HCT116 (cell line): ENCODE measurements at regions not wholly inside any gene's neighbourhood (a gene's known extent, or its start where the extent isn't known, plus 50 kb on each side); places are given as distances from the start of the nearest gene placed in this dataset.

Source experiments
- ATAC-seq: fragments of 200-7000 bp; cut with Tn5 transposase; 2 replicates; pipeline ENCODE4 v1.9.1; 2020; ENCODE audit warnings: mild to moderate bottlenecking, moderate library complexity
- BruUV-seq: library from RNA; stranded (reverse); fragments of 400-500 nt; replicated peaks from 2 replicates; lab custom pipeline; 2021; lab: Mats Ljungman, UMichigan
- CTCF ChIA-PET: fragments of 300-600 bp; sonication (Branson Sonifier 250); formaldehyde crosslinking; loops from one replicate; lab custom pipeline; 2021; ENCODE audit warnings: antibody characterized with exemption; lab: Charles Lee
- POLR2A ChIA-PET: fragments of 300-600, 350-600 bp; sonication (Branson Sonifier 250); formaldehyde crosslinking; loops from one replicate; lab custom pipeline; 2021; ENCODE audit warnings: antibody characterized with exemption; lab: Charles Lee
- RAD21 ChIA-PET, 2 experiments: fragments of 300-600 bp; sonication (Branson Sonifier 250); formaldehyde crosslinking; loops; one replicate each; lab custom pipeline; 2023; ENCODE audit warnings: low total read pairs in 2 of 2; ENCODE audit not compliant: uncharacterized antibody in 2 of 2, unreplicated experiment in 2 of 2, low non-redundant PET in 1 of 2; lab: Charles Lee
- DNase-seq: peaks from one replicate; pipeline ENCODE4 v3.0.0-alpha.2; 2010; ENCODE audit warnings: low read depth, low spot score
- H2AFZ ChIP-seq: fragments of 200-600 bp; shearing (Covaris generic), sonication (generic); 2 replicates; pipeline ENCODE4 v1.6.1; 2017; ENCODE audit warnings: low read depth, mixed run types, mixed read lengths, antibody characterized with exemption, low read length; ENCODE audit not compliant: poor library complexity, severe bottlenecking
- H3K27ac ChIP-seq: 2 replicates; pipeline ENCODE4 v1.5.1; 2012; ENCODE audit warnings: low read depth, low read length
- H3K27me3 ChIP-seq: fragments of 200-600 bp; sonication (generic); 2 replicates; pipeline ENCODE4 v1.6.1; 2016; ENCODE audit warnings: mixed run types, low read length, mixed read lengths; ENCODE audit not compliant: insufficient read depth
- H3K36me3 ChIP-seq, 2 experiments: fragments of 200-500 bp in 1 of 2; fragments of 200-600 bp in 1 of 2; sonication (Bioruptor generic) in 1 of 2; sonication (generic) in 1 of 2; 2 replicates each; pipeline versions ENCODE4 v1.5.1 to v1.6.1; 2014 to 2016; ENCODE audit warnings: low read length in 2 of 2, inconsistent platforms in 1 of 2, mixed read lengths in 1 of 2, mixed run types in 1 of 2; ENCODE audit not compliant: insufficient read depth in 2 of 2, control insufficient read depth in 1 of 2
- H3K4me1 ChIP-seq, 2 experiments: fragments of 200-600 bp in 1 of 2; sonication (generic) in 1 of 2; 2 replicates each; pipeline versions ENCODE4 v1.5.1 to v1.6.1; 2012 to 2017; ENCODE audit warnings: low read length in 2 of 2, inconsistent platforms in 1 of 2, mild to moderate bottlenecking in 1 of 2, mixed read lengths in 1 of 2, mixed run types in 1 of 2, moderate library complexity in 1 of 2; ENCODE audit not compliant: insufficient read depth in 2 of 2, control insufficient read depth in 1 of 2
- H3K4me2 ChIP-seq: fragments of 200-600 bp; sonication (generic); 2 replicates; pipeline ENCODE4 v1.6.1; 2017; ENCODE audit warnings: mixed run types, low read length, mixed read lengths
- H3K4me3 ChIP-seq, 2 experiments: fragments of 200-600 bp in 1 of 2; sonication (generic) in 1 of 2; replicated peaks in 1 of 2; 2 replicates each; pipeline ENCODE4 v1.5.1; 2011 to 2016; ENCODE audit warnings: low read length in 2 of 2, control low read depth in 1 of 2, low read depth in 1 of 2, mild to moderate bottlenecking in 1 of 2, mixed read lengths in 1 of 2, mixed run types in 1 of 2
- H3K79me2 ChIP-seq: fragments of 200-600 bp; sonication (generic); 2 replicates; pipeline ENCODE4 v1.6.1; 2017; ENCODE audit warnings: mild to moderate bottlenecking, mixed run types, low read length, moderate library complexity, mixed read lengths; ENCODE audit not compliant: insufficient read depth
- H3K9ac ChIP-seq: fragments of 200-600 bp; sonication (generic); 2 replicates; pipeline ENCODE4 v1.6.1; 2016; ENCODE audit warnings: low read length, mixed read lengths
- H3K9me2 ChIP-seq: fragments of 200-600 bp; sonication (generic), shearing (Covaris generic); 2 replicates; pipeline ENCODE4 v1.6.1; 2017; ENCODE audit warnings: mixed run types, mild to moderate bottlenecking, moderate library complexity; ENCODE audit not compliant: insufficient read depth
- H3K9me3 ChIP-seq, 2 experiments: fragments of 200-500 bp in 1 of 2; fragments of 200-600 bp in 1 of 2; sonication (Bioruptor generic) in 1 of 2; sonication (generic) in 1 of 2; 2 replicates each; pipeline ENCODE4 v1.6.1; 2014 to 2017; ENCODE audit warnings: low read length in 2 of 2, mixed read lengths in 2 of 2, inconsistent platforms in 1 of 2, low read depth in 1 of 2, mild to moderate bottlenecking in 1 of 2, mixed run types in 1 of 2, moderate library complexity in 1 of 2; ENCODE audit not compliant: control insufficient read depth in 1 of 2, insufficient read depth in 1 of 2
- H4K20me1 ChIP-seq: fragments of 200-600 bp; sonication (generic), shearing (Covaris generic); 2 replicates; pipeline ENCODE4 v1.6.1; 2017; ENCODE audit warnings: mixed run types, mild to moderate bottlenecking, moderate library complexity; ENCODE audit not compliant: insufficient read depth
- ATF3 ChIP-seq: IDR thresholded peaks from 2 replicates; pipeline ENCODE4 v1.6.1; 2012
- CEBPB ChIP-seq: IDR thresholded peaks from 2 replicates; pipeline ENCODE4 v1.6.1; 2012; ENCODE audit warnings: low read depth
- EGR1 ChIP-seq: IDR thresholded peaks from 2 replicates; pipeline ENCODE4 v1.6.1; 2012; ENCODE audit warnings: low read depth
- EZH2 ChIP-seq: fragments of 200-600 bp; sonication (generic); IDR thresholded peaks from 2 replicates; pipeline ENCODE4 v1.6.1; 2017; ENCODE audit warnings: antibody characterized with exemption, mixed run types
- EZH2phosphoT487 ChIP-seq: fragments of 200-600 bp; IDR thresholded peaks from 2 replicates; pipeline ENCODE4 v1.6.1; 2018; ENCODE audit warnings: antibody characterized with exemption, borderline replicate concordance
- FOSL1 ChIP-seq: IDR thresholded peaks from 2 replicates; pipeline ENCODE4 v1.6.1; 2012; ENCODE audit warnings: low read depth
- RAD21 ChIP-seq: IDR thresholded peaks from 2 replicates; pipeline ENCODE4 v1.6.1; 2012; ENCODE audit warnings: low read depth, mild to moderate bottlenecking
- REST ChIP-seq: IDR thresholded peaks from 2 replicates; pipeline ENCODE4 v1.6.1; 2012; ENCODE audit warnings: low read depth
- SIN3A ChIP-seq: IDR thresholded peaks from 2 replicates; pipeline ENCODE4 v1.6.1; 2012; ENCODE audit warnings: low read depth
- SRF ChIP-seq: IDR thresholded peaks from 2 replicates; pipeline ENCODE4 v1.6.1; 2012; ENCODE audit warnings: low read depth
- TCF7L2 ChIP-seq: IDR thresholded peaks from 2 replicates; pipeline ENCODE4 v1.7.0; 2011; ENCODE audit warnings: borderline replicate concordance, inconsistent platforms; ENCODE audit not compliant: insufficient read depth, insufficient read length; ENCODE audit errors: extremely low read depth
- YY1 ChIP-seq: IDR thresholded peaks from 2 replicates; pipeline ENCODE4 v1.6.1; 2011; ENCODE audit warnings: low read length, low read depth, moderate library complexity, mild to moderate bottlenecking; ENCODE audit not compliant: insufficient replicate concordance; ENCODE audit errors: extremely low read depth
- ZFX ChIP-seq: fragments of 450-650 bp; IDR thresholded peaks from 2 replicates; pipeline ENCODE4 v1.6.1; 2017
- ZNF274 ChIP-seq: fragments of 200-500 bp; sonication (Bioruptor generic); IDR thresholded peaks from 2 replicates; pipeline ENCODE4 v1.6.1; 2014; ENCODE audit warnings: mild to moderate bottlenecking, low read depth, low read length, inconsistent platforms
- intact Hi-C: fragments of 100-400 bp; cut with micrococcal nuclease; formaldehyde crosslinking; loops from 2 replicates; pipeline ENCODE4 v1.10.0; 2022

GRCh38 chr6:67449602-67450001, 1185.5 kb upstream of the ADGRB3 start:
- Histone ChIP-seq H3K79me2 (no peaks in the 10 kb centered on the region), H3K4me2 (no peak overlapping the region), H3K9ac (no peak overlapping the region), H3K9me3 (peaks cover 5 to 18% of the 10 kb centered on the region in 2 experiments; a peak in 2 of 4 replicates), H3K4me3 (no peak overlapping the region), H3K4me1 (no peaks in the 10 kb centered on the region), H4K20me1 (no peaks in the 10 kb centered on the region), H3K9me2 (no peaks in the 10 kb centered on the region), H3K27me3 (no peaks in the 10 kb centered on the region), H3K36me3 (no peaks in the 10 kb centered on the region), H2AFZ (no peak overlapping the region), H3K27ac (no peak overlapping the region)
- ChIA-PET POLR2A (no interaction called here), RAD21 (no interaction called here), CTCF (no interaction called here)
- DNase-seq (no peak), ATAC-seq (no peak)
- no TSS peak for BruUV-seq
- intact Hi-C loops = no loop called here
- no peak for TF ChIP-seq ZNF274
- TF ChIP-seq EZH2 = no peak

- H3K4me3 ChIP-seq = no peak overlapping the region
- no peak overlapping the region for H3K4me2 ChIP-seq
- ATAC-seq = no peak
- intact Hi-C loops = no loop called here
- no peaks in the 10 kb centered on the region for H3K9me2 ChIP-seq
- no peaks in the 10 kb centered on the region for H3K27me3 ChIP-seq
- CTCF ChIA-PET = no interaction called here
- H2AFZ ChIP-seq = no peak overlapping the region
- peaks cover 13 to 23% of the 10 kb centered on the region in 2 experiments; a peak in 3 of 4 replicates for H3K9me3 ChIP-seq
- no peak overlapping the region for H3K9ac ChIP-seq
- RAD21 ChIA-PET = no interaction called here
- BruUV-seq = no TSS peak
- H3K36me3 ChIP-seq = no peaks in the 10 kb centered on the region
- H3K4me1 ChIP-seq = no peaks in the 10 kb centered on the region
- no peaks in the 10 kb centered on the region for H4K20me1 ChIP-seq
- H3K27ac ChIP-seq = no peak overlapping the region
- H3K79me2 ChIP-seq = no peaks in the 10 kb centered on the region
- DNase-seq = no peak
- POLR2A ChIA-PET = no interaction called here
- TF ChIP-seq ZFX = no peak
- TF ChIP-seq ZNF274 = no peak
- no peak for TF ChIP-seq CEBPB
- no peak for TF ChIP-seq TCF7L2
- no peak for TF ChIP-seq SRF
- no peak for TF ChIP-seq ATF3
- no peak for TF ChIP-seq REST
- no peak for TF ChIP-seq EGR1
- no peak for TF ChIP-seq YY1
- no peak for TF ChIP-seq EZH2phosphoT487
- TF ChIP-seq RAD21 = no peak
- TF ChIP-seq SIN3A = no peak
- TF ChIP-seq FOSL1 = no peak
- no peak for TF ChIP-seq EZH2
Measured at GRCh38 chr6:67433124-67433523, 1202.0 kb upstream of the ADGRB3 start.
